GM12878 (cell line): ENCODE measurements at regions not wholly inside any gene's neighbourhood (a gene's known extent, or its start where the extent isn't known, plus 50 kb on each side); places are given as distances from the start of the nearest gene placed in this dataset.

Source experiments
- ATAC-seq: fragments of 200-7000 bp; cut with Tn5 transposase; 3 replicates; pipeline ENCODE4 v1.9.1; 2020; ENCODE audit warnings: mild to moderate bottlenecking, moderate library complexity
- BruUV-seq: library from RNA; stranded (reverse); fragments of 400-500 nt; replicated peaks from 2 replicates; lab custom pipeline; 2021; lab: Mats Ljungman, UMichigan
- CTCF ChIA-PET: fragments of 300-600 bp; sonication (Branson Sonifier 250); formaldehyde crosslinking; extraction: SDS; loops from one replicate; lab custom pipeline; 2021; ENCODE audit warnings: inconsistent platforms; lab: Yijun Ruan, JAX
- POLR2A ChIA-PET: fragments of 350-600 bp; formaldehyde crosslinking; extraction: SDS; loops from one replicate; lab custom pipeline; 2021; ENCODE audit warnings: inconsistent platforms; lab: Charles Lee
- RAD21 ChIA-PET: fragments of 300-600 bp; sonication (Branson Sonifier 250); formaldehyde crosslinking; loops from one replicate; lab custom pipeline; 2023; ENCODE audit warnings: antibody characterized with exemption; ENCODE audit not compliant: unreplicated experiment; lab: Charles Lee
- SMC1A ChIA-PET: fragments of 300-600 bp; sonication (Branson Sonifier 250); formaldehyde crosslinking; loops from one replicate; lab custom pipeline; 2023; ENCODE audit not compliant: unreplicated experiment, uncharacterized antibody; lab: Charles Lee
- DNase-seq: peaks from one replicate; pipeline ENCODE4 v3.0.0-alpha.2; 2011; ENCODE audit warnings: low read depth, low spot score
- FAIRE-seq: peaks from 3 replicates; lab custom pipeline; 2011; peaks lifted over from hg19 to GRCh38; lab: Jason Lieb, UNC
- H2AFZ ChIP-seq: 2 replicates; pipeline ENCODE4 v1.6.0; 2011; ENCODE audit warnings: low read depth, low read length, control low read depth; ENCODE audit not compliant: control insufficient read depth
- H3K27ac ChIP-seq: 2 replicates; pipeline ENCODE4 v1.5.1; 2011; ENCODE audit warnings: control low read depth; ENCODE audit not compliant: control insufficient read depth, insufficient read depth
- H3K27me3 ChIP-seq, 2 experiments: replicated peaks in 1 of 2; 2 replicates each; pipeline versions ENCODE4 v1.6.0 to v1.6.1; 2011; ENCODE audit warnings: low read length in 1 of 2; ENCODE audit not compliant: control insufficient read depth in 2 of 2, insufficient read depth in 2 of 2
- H3K36me3 ChIP-seq, 2 experiments: 2 replicates each; pipeline ENCODE4 v1.5.1; 2011; ENCODE audit warnings: low read length in 1 of 2; ENCODE audit not compliant: control insufficient read depth in 2 of 2, insufficient read depth in 2 of 2
- H3K4me1 ChIP-seq: 2 replicates; pipeline ENCODE4 v1.6.1; 2011; ENCODE audit warnings: mild to moderate bottlenecking, low read length, moderate library complexity, mixed read lengths; ENCODE audit not compliant: control insufficient read depth, insufficient read depth
- H3K4me2 ChIP-seq: 2 replicates; pipeline ENCODE4 v1.6.0; 2011; ENCODE audit warnings: control low read depth; ENCODE audit not compliant: control insufficient read depth, insufficient read depth
- H3K4me3 ChIP-seq: fragments of 200-600 bp; sonication (generic); 2 replicates; pipeline ENCODE4 v1.5.1; 2016
- H3K79me2 ChIP-seq: 2 replicates; pipeline ENCODE4 v1.6.0; 2011; ENCODE audit warnings: low read length; ENCODE audit not compliant: control insufficient read depth, insufficient read depth
- H3K9ac ChIP-seq: 2 replicates; pipeline ENCODE4 v1.8.0; 2011; ENCODE audit warnings: low read length, control low read depth, mixed read lengths; ENCODE audit not compliant: control insufficient read depth, insufficient read depth
- H3K9me3 ChIP-seq: replicated peaks from 3 replicates; pipeline ENCODE4 v1.5.1; 2011; ENCODE audit warnings: mild to moderate bottlenecking, low read length; ENCODE audit not compliant: control insufficient read depth, insufficient read depth
- H4K20me1 ChIP-seq: 2 replicates; pipeline ENCODE4 v1.6.0; 2011; ENCODE audit not compliant: control insufficient read depth, insufficient read depth
- EED ChIP-seq: sonication (generic); IDR thresholded peaks from 2 replicates; pipeline ENCODE4 v1.6.1; 2016; ENCODE audit warnings: antibody characterized with exemption, low read depth
- KLF5 ChIP-seq: fragments of 450-650 bp; IDR thresholded peaks from 2 replicates; pipeline ENCODE4 v1.6.1; 2014; ENCODE audit warnings: mild to moderate bottlenecking; ENCODE audit not compliant: partially characterized antibody
- LARP7 ChIP-seq: fragments of 450-650 bp; IDR thresholded peaks from 2 replicates; pipeline ENCODE4 v1.6.1; 2017; ENCODE audit warnings: mild to moderate bottlenecking
- RAD21 ChIP-seq: IDR thresholded peaks from 2 replicates; pipeline ENCODE4 v1.6.1; 2011; ENCODE audit warnings: mild to moderate bottlenecking, low read depth, low read length, moderate library complexity; ENCODE audit not compliant: insufficient read depth
- SMARCA5 ChIP-seq: fragments of 450-650 bp; IDR thresholded peaks from 2 replicates; pipeline ENCODE4 v1.6.1; 2017; ENCODE audit warnings: mild to moderate bottlenecking
- TAF1 ChIP-seq: IDR thresholded peaks from 2 replicates; pipeline ENCODE4 v1.6.1; 2011; ENCODE audit warnings: mild to moderate bottlenecking, low read depth, low read length, borderline replicate concordance
- ZSCAN29 ChIP-seq: fragments of 450-650 bp; IDR thresholded peaks from 2 replicates; pipeline ENCODE4 v1.6.1; 2017; ENCODE audit warnings: mild to moderate bottlenecking, moderate library complexity
- WGBS: methylation state at CpG from one replicate; pipeline ENCODE4 v1.1.6; 2016; ENCODE audit warnings: low lambda C conversion rate; ENCODE audit not compliant: insufficient replicate concordance, insufficient coverage; ENCODE audit errors: missing lambda C conversion rate; 5-methylcytosine and 5-hydroxymethylcytosine counted together
- in situ Hi-C: fragments of 300-500 bp; cut with MboI; formaldehyde crosslinking; loops from 9 replicates; pipeline ENCODE4 v1.14.3; 2018; ENCODE audit warnings: mixed read lengths
- intact Hi-C: fragments of 100-400 bp; cut with micrococcal nuclease; formaldehyde crosslinking; loops from one replicate; pipeline ENCODE4 v1.14.2; 2022; ENCODE audit not compliant: unreplicated experiment
- TF ChIP-seq, protein P1 (sequence below): fragments of 450-650 bp; IDR thresholded peaks from 2 replicates; pipeline ENCODE4 v1.6.1; 2017; ENCODE audit warnings: low read depth, mild to moderate bottlenecking, moderate library complexity
- TF ChIP-seq, protein P2 (sequence below): fragments of 450-650 bp; IDR thresholded peaks from 2 replicates; pipeline ENCODE4 v1.6.1; 2016; ENCODE audit warnings: mild to moderate bottlenecking
- TF ChIP-seq, protein P3 (sequence below): fragments of 450-650 bp; formaldehyde crosslinking; IDR thresholded peaks from 2 replicates; pipeline ENCODE4 v1.4.0; 2022; ENCODE audit warnings: mild to moderate bottlenecking, moderate library complexity
- TF ChIP-seq, protein P4 (sequence below): IDR thresholded peaks from 2 replicates; pipeline ENCODE4 v1.6.1; 2011; ENCODE audit warnings: borderline replicate concordance, low read depth, mild to moderate bottlenecking, moderate library complexity, low read length; ENCODE audit not compliant: insufficient read depth, poor library complexity, severe bottlenecking

DNA sequence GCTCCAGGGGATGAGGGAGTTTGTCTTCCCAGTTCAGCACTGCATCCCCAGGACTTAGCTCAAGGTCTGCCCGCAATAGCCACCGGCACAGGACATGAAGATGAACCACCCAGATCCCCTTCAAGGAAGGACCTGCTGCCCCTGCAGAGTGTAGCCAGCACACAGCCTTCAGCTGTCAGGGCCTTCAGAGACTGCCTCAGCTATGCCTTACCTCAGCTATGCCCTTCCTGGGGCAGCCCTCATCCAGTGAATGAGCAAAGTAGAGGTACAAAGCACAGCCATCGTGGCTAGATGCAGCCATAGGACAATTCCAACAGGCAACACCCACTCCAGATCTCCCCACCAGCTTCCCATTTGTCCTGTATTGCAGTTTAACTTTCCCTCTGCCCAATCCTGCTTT is 291.2 kb upstream of the STT3B start:
- CTCF ChIA-PET, result interaction anchor here (0.9 to 3.4 kb wide), 12 partner anchors 8 to 308 kb away, joined by 3 to 24 read pairs (median 5); partner anchors contain the start of gene STT3B
- peak overlapping the region; percentile 82 for H3K27ac ChIP-seq
- no peaks in the 10 kb centered on the region for H3K9me3 ChIP-seq
- peaks cover 3% of the 10 kb centered on the region; the same call in 1 of the 2 replicates for H3K79me2 ChIP-seq
- in situ Hi-C loops (loop anchor here (10.0 kb wide), 1 partner anchor 293 kb away; the partner anchor contains the start of gene STT3B), intact Hi-C loops (loop anchor here (10.0 kb wide), 1 partner anchor 257 kb away; no protein-coding TSS in a partner anchor)
- FAIRE-seq, result no peak
- SMC1A ChIA-PET, result interaction anchor here (0.7 to 13.1 kb wide), 21 partner anchors 9 to 295 kb away, joined by 3 to 378 read pairs (median 4); partner anchors contain the start of gene STT3B
- no peaks in the 10 kb centered on the region for H4K20me1 ChIP-seq
- no TSS peak for BruUV-seq
- peak overlapping the region; percentile 76 for H3K4me2 ChIP-seq
- H3K4me3 ChIP-seq, result no peak overlapping the region
- H2AFZ ChIP-seq, result peak overlapping the region; percentile 30
- peaks cover 28% of the 10 kb centered on the region for H3K4me1 ChIP-seq
- peak overlapping the region; percentile 42 for H3K9ac ChIP-seq
- no peaks in the 10 kb centered on the region for H3K27me3 ChIP-seq
- RAD21 ChIA-PET, result interaction anchor here (0.8 to 16.3 kb wide), 17 partner anchors 9 to 307 kb away, joined by 3 to 381 read pairs (median 5); partner anchors contain the start of gene STT3B
- whole genome bisulfite sequencing, result 57% methylated on average over 3 of the region's 3 CpGs
- ATAC-seq, result peak; percentile 54
- no peak for DNase-seq
- no peaks in the 10 kb centered on the region for H3K36me3 ChIP-seq
- POLR2A ChIA-PET, result interaction anchor here (0.6 to 5.8 kb wide), 10 partner anchors 8 to 298 kb away, joined by 3 to 109 read pairs (median 9); partner anchors contain the start of gene STT3B
- TF ChIP-seq, protein P1, sequence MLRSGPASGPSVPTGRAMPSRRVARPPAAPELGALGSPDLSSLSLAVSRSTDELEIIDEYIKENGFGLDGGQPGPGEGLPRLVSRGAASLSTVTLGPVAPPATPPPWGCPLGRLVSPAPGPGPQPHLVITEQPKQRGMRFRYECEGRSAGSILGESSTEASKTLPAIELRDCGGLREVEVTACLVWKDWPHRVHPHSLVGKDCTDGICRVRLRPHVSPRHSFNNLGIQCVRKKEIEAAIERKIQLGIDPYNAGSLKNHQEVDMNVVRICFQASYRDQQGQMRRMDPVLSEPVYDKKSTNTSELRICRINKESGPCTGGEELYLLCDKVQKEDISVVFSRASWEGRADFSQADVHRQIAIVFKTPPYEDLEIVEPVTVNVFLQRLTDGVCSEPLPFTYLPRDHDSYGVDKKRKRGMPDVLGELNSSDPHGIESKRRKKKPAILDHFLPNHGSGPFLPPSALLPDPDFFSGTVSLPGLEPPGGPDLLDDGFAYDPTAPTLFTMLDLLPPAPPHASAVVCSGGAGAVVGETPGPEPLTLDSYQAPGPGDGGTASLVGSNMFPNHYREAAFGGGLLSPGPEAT, result no peak
- TF ChIP-seq EED, result 0 out of 2 replicates have a peak, but pooled peaks have one; percentile 10
- no peak for TF ChIP-seq RAD21
- no peak for TF ChIP-seq KLF5
- peak; percentile 35; the same call in 1 of the 2 replicates for TF ChIP-seq LARP7
- TF ChIP-seq ZSCAN29, result no peak
- TF ChIP-seq, protein P2, sequence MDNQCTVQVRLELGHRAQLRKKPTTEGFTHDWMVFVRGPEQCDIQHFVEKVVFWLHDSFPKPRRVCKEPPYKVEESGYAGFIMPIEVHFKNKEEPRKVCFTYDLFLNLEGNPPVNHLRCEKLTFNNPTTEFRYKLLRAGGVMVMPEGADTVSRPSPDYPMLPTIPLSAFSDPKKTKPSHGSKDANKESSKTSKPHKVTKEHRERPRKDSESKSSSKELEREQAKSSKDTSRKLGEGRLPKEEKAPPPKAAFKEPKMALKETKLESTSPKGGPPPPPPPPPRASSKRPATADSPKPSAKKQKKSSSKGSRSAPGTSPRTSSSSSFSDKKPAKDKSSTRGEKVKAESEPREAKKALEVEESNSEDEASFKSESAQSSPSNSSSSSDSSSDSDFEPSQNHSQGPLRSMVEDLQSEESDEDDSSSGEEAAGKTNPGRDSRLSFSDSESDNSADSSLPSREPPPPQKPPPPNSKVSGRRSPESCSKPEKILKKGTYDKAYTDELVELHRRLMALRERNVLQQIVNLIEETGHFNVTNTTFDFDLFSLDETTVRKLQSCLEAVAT, result no peak
- no peak for TF ChIP-seq SMARCA5
- TF ChIP-seq TAF1, result 0 out of 2 replicates have a peak, but pooled peaks have one; percentile 18
- TF ChIP-seq, protein P3, sequence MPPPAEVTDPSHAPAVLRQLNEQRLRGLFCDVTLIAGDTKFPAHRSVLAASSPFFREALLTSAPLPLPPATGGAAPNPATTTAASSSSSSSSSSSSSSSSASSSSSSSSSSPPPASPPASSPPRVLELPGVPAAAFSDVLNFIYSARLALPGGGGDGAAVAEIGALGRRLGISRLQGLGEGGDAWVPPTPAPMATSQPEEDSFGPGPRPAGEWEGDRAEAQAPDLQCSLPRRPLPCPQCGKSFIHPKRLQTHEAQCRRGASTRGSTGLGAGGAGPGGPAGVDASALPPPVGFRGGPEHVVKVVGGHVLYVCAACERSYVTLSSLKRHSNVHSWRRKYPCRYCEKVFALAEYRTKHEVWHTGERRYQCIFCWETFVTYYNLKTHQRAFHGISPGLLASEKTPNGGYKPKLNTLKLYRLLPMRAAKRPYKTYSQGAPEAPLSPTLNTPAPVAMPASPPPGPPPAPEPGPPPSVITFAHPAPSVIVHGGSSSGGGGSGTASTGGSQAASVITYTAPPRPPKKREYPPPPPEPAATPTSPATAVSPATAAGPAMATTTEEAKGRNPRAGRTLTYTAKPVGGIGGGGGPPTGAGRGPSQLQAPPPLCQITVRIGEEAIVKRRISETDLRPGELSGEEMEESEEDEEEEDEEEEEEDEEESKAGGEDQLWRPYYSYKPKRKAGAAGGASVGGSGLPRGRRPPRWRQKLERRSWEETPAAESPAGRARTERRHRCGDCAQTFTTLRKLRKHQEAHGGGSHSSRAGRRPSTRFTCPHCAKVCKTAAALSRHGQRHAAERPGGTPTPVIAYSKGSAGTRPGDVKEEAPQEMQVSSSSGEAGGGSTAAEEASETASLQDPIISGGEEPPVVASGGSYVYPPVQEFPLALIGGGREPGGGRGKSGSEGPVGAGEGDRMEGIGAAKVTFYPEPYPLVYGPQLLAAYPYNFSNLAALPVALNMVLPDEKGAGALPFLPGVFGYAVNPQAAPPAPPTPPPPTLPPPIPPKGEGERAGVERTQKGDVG, result 0 out of 2 replicates have a peak, but pooled peaks have one; percentile 7
- TF ChIP-seq, protein P4, sequence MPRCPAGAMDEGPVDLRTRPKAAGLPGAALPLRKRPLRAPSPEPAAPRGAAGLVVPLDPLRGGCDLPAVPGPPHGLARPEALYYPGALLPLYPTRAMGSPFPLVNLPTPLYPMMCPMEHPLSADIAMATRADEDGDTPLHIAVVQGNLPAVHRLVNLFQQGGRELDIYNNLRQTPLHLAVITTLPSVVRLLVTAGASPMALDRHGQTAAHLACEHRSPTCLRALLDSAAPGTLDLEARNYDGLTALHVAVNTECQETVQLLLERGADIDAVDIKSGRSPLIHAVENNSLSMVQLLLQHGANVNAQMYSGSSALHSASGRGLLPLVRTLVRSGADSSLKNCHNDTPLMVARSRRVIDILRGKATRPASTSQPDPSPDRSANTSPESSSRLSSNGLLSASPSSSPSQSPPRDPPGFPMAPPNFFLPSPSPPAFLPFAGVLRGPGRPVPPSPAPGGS, result no peak
